GM12865 (cell line): ENCODE measurements at regions not wholly inside any gene's neighbourhood (a gene's known extent, or its start where the extent isn't known, plus 50 kb on each side); places are given as distances from the start of the nearest gene placed in this dataset.

ENCODE experiments used
- DNase-seq: peaks from one replicate; pipeline ENCODE4 v3.0.0; 2010; ENCODE audit warnings: low read depth
- H3K4me3 ChIP-seq: 2 replicates; pipeline ENCODE4 v1.5.1; 2011; ENCODE audit warnings: mild to moderate bottlenecking, low read depth, low read length, control low read depth
- TF ChIP-seq, protein P1 (sequence below): IDR thresholded peaks from 2 replicates; pipeline ENCODE4 v1.5.1; 2011; ENCODE audit warnings: low read length, control low read depth, low read depth, inconsistent platforms; ENCODE audit not compliant: insufficient read depth; ENCODE audit errors: missing control alignments

DNA sequence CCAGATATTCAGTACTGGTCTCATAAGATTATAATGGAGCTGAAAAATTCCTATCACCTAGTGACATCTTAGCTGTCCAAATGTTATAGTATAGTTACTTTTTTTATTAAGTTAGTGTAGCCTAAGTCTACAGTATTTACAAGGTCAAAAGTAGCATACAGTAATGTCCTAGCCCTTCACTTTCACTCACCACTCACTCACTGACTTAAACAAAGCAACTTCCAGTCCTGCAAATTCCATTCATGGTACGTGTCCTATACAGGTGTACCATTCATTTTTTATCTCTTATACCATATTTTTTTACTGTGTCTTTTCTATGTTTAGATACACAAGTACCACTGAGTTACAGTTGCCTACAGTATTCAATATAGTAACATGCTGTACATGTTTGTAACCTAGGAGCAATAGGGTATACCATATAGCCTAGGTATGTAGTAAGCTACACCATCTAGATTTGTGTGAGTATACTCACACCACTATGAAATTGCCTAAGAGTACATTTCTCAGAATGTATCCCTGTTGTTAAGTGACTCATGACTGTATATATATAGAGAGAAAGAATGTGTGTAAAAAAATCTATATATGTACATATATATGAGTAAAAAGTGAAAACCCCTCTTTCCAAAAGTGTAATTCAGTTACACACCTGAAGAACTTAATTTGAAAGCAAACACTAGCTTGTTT, 234.8 kb upstream of the WWC1 start:
- H3K4me3 ChIP-seq, result no peak overlapping the region
- TF ChIP-seq, protein P1, sequence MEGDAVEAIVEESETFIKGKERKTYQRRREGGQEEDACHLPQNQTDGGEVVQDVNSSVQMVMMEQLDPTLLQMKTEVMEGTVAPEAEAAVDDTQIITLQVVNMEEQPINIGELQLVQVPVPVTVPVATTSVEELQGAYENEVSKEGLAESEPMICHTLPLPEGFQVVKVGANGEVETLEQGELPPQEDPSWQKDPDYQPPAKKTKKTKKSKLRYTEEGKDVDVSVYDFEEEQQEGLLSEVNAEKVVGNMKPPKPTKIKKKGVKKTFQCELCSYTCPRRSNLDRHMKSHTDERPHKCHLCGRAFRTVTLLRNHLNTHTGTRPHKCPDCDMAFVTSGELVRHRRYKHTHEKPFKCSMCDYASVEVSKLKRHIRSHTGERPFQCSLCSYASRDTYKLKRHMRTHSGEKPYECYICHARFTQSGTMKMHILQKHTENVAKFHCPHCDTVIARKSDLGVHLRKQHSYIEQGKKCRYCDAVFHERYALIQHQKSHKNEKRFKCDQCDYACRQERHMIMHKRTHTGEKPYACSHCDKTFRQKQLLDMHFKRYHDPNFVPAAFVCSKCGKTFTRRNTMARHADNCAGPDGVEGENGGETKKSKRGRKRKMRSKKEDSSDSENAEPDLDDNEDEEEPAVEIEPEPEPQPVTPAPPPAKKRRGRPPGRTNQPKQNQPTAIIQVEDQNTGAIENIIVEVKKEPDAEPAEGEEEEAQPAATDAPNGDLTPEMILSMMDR, result no peak

DNA sequence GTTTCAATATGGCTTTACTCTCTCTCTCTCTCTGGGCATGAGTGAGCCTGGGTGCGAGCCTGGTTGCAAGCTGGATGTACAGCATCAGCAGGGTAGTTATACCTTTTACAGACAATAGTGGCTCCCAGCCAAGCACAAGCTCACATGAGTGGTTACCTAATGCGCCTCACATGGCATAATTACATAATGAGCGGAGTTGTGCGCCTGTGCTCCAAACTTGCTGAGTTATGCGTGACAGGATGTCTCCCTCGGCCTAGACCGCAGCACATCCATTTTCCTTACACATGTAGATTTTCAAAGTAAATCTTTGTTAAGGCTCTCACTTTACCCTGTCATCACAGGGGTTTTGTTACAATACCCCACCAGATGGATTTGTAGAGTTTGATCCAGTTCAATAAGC, 233.5 kb upstream of the WWC1 start:
- TF ChIP-seq, protein P1, result no peak

More for the DNA sequence above, 234.8 kb upstream of the WWC1 start:
- DNase-seq, result no peak

DNA sequence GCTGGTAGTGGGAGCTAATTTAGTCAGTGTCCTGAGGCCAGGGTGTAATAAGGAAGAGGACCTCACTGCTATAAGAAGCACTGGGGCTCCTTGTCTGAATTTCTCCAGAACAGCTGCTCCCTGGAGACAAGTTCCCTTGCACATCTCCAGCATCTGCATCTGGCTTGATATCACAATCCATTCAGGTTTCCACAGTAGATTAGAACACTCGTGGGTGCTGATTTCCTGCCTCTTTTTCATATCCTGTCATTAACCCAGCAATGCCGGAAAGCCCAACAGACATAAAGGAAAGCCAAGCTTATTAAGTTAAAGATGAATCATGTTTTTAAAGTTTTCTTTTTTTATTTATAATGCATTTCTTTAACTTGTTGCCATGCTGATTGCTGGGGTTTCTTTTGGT, 232.3 kb upstream of the WWC1 start:
- no peak overlapping the region for H3K4me3 ChIP-seq
- TF ChIP-seq, protein P1, result no peak
- no peak for DNase-seq

More for the DNA sequence above, 233.5 kb upstream of the WWC1 start:
- no peak for DNase-seq
- H3K4me3 ChIP-seq, result no peak overlapping the region

DNA sequence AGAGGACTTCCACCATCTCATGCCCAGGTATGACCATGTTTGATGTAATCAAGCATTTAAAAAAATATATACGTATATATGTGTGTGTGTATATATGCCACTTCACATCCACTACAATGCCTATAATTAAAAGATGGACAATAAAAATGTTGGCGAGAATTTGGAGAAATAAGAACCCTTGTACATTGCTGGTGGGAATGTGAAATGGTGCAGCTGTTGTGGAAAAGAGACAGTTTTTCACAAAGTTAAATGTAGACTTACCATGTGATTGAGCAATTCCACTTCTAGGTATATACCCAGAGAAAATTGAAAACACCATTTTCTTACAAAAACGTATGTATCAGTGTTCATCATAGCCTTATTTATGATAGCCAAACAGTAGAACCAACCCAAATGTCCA, 229.2 kb upstream of the WWC1 start:
- TF ChIP-seq, protein P1, result no peak
- no peak for DNase-seq
- H3K4me3 ChIP-seq, result no peak overlapping the region

DNA sequence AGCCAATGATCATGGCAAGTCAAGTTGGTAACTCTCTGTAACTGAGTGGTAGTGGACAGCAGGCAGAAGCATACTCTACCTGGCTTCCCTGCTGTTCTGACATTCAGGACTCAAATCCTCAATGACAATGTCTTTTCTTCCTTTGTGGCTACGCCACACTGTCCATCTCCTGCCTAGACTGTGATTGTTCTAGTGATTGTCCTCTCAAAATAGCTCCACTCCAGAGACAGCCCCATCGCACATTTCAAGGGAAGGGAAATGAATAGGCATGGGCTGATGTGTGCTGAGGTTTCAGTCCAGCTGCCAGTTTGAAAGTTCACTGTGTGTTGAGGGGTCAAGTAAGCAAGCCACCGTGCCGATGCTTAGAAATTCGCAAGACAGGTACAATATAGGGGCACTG, 227.0 kb upstream of the WWC1 start:
- no peak overlapping the region for H3K4me3 ChIP-seq
- TF ChIP-seq, protein P1, result no peak
- no peak for DNase-seq

DNA sequence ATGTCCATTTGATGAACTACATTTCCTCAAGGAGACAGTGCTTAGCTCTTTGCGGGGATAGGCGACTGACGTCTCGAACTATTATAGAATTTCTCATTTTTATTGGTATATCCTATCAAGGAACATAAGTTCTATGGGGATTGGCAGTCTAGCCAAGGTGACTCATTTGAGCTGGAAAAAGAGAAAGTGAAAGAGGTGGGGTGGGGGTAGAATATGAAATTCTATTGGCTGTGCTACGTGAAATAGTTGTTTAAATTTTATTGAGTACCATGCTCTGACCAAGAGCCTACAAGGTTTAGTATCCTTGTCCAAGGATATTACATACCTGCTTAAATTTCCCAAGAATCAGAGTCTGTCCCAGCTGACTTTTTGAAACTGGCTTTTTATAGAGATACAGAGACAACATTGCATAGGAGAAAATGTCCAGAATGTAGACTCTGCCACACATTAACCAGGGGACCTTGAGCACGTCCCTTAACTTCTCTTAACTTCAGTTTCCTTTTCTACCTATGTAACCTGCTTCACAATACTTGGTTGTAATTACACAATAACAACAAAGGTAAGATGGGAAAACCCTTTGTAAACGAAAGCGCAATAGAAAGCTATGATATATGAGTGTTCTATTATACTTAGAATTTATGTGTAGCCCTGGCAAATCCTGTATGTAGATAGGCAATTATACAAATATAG, 226.4 kb upstream of the WWC1 start:
- TF ChIP-seq, protein P1, result no peak
- no peak for DNase-seq
- no peak overlapping the region for H3K4me3 ChIP-seq

DNA sequence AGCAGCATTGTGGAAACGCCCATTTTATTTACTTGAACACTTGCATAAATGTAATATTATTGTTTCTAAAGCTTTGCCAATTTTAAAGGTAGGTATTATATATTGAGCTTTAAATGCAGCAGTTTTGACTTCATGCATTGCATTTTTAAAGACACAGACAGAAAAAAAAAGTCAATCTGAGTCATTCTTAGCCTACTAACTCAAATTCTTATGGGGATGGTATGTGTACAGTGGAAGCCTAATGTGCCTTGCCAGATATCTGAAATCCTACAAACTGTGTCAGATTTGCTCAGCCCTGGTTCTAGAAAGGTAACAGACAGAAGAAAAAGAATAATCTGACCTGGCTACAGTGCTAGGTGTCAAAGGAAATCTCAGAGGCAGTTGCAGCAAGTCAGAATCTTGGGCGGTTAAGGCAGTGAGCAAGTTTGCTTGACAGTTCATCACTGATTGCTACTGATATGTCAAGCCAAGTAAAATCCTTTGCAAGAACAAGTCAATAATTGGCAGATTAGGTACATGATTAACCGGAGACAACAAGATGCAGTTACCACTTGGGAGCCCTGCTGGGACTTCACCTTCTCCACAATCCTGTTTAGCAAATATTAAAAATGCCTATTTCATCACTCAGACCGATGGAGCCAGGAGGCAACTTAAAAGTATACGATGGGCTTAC, 224.8 kb upstream of the WWC1 start:
- no peak overlapping the region for H3K4me3 ChIP-seq
- TF ChIP-seq, protein P1, result no peak
- no peak for DNase-seq
